Naive thymus-derived CD8-positive, alpha-beta T cell (primary cell): ENCODE measurements at regions not wholly inside any gene's neighbourhood (a gene's known extent, or its start where the extent isn't known, plus 50 kb on each side); places are given as distances from the start of the nearest gene placed in this dataset.

Experiments
- ATAC-seq, 2 donors: fragments of 150-1000 bp; cut with Tn5 transposase in 1 of 2; sonication (Bioruptor Pico), chemical (Tn5 transposase) in 1 of 2; 1 replicate in 1 of 2; 2 replicates in 1 of 2; pipeline ENCODE4 v1.10.0; 2021; ENCODE audit warnings: mild to moderate bottlenecking in 2 of 2, moderate library complexity in 2 of 2
- POLR2A ChIA-PET: fragments of 350-600 bp; sonication (Branson Sonifier 250); formaldehyde crosslinking; loops from one replicate; lab custom pipeline; 2021; ENCODE audit warnings: antibody characterized with exemption; lab: Charles Lee
- DNase-seq, 10 donors: peaks; one replicate each; pipeline versions ENCODE4 v3.0.0 to v3.0.0-alpha.2; 2020 to 2022
- H3K27ac Mint-ChIP-seq, 10 donors: one replicate each; pipeline ENCODE4 v1.8.0; 2020 to 2022; ENCODE audit warnings: mild to moderate bottlenecking in 10 of 10, mixed read lengths in 10 of 10, moderate library complexity in 4 of 10, inconsistent platforms in 1 of 10
- H3K27me3 Mint-ChIP-seq, 5 donors: one replicate each; pipeline ENCODE4 v1.8.0; 2021 to 2022; ENCODE audit warnings: mixed read lengths in 5 of 5
- H3K36me3 Mint-ChIP-seq, 3 donors: one replicate each; pipeline ENCODE4 v1.8.0; 2020 to 2022; ENCODE audit warnings: mixed read lengths in 3 of 3, mild to moderate bottlenecking in 2 of 3, inconsistent platforms in 1 of 3
- H3K4me1 Mint-ChIP-seq, 4 donors: one replicate each; pipeline ENCODE4 v1.8.0; 2021 to 2022; ENCODE audit warnings: mixed read lengths in 4 of 4
- H3K4me3 Mint-ChIP-seq, 10 donors: one replicate each; pipeline ENCODE4 v1.8.0; 2020 to 2022; ENCODE audit warnings: mild to moderate bottlenecking in 10 of 10, mixed read lengths in 10 of 10, moderate library complexity in 6 of 10, inconsistent platforms in 1 of 10
- H3K9me3 Mint-ChIP-seq, 9 donors: one replicate each; pipeline ENCODE4 v1.8.0; 2020 to 2022; ENCODE audit warnings: mixed read lengths in 9 of 9, mild to moderate bottlenecking in 3 of 9, inconsistent platforms in 1 of 9, moderate library complexity in 1 of 9

GRCh38 chrY:12981074-12981473 is 76.4 kb downstream of the DDX3Y start:
- no peak for DNase-seq
- ATAC-seq, result peak in 1 of 2 donors; percentile 12
- POLR2A ChIA-PET, result no interaction called here
- no peaks in the 10 kb centered on the region for H3K9me3 Mint-ChIP-seq
- H3K4me1 Mint-ChIP-seq, result peaks cover 0 to 1% (median 0%) of the 10 kb centered on the region in 4 donors
- no peak overlapping the region for H3K27ac Mint-ChIP-seq
- H3K36me3 Mint-ChIP-seq, result no peaks in the 10 kb centered on the region
- H3K27me3 Mint-ChIP-seq, result peaks cover 0 to 6% (median 2%) of the 10 kb centered on the region in 5 donors
- no peak overlapping the region for H3K4me3 Mint-ChIP-seq

GRCh38 chrY:12982249-12982829 is 77.7 kb downstream of the DDX3Y start:
- Mint-ChIP-seq H3K27me3 (peaks cover 0 to 3% (median 0%) of the 10 kb centered on the region in 5 donors), H3K4me1 (peaks cover 0 to 1% (median 0%) of the 10 kb centered on the region in 4 donors), H3K4me3 (no peak overlapping the region), H3K9me3 (no peaks in the 10 kb centered on the region), H3K27ac (no peak overlapping the region), H3K36me3 (no peaks in the 10 kb centered on the region)
- DNase-seq (no peak), ATAC-seq (peak in 1 of 2 donors; percentile 39)
- POLR2A ChIA-PET, result no interaction called here

- H3K36me3 Mint-ChIP-seq, result no peaks in the 10 kb centered on the region
- no peak overlapping the region for H3K27ac Mint-ChIP-seq
- DNase-seq (no peak), ATAC-seq (no peak)
- H3K4me3 Mint-ChIP-seq, result no peak overlapping the region
- peaks cover 0 to 11% (median 0%) of the 10 kb centered on the region in 9 donors for H3K9me3 Mint-ChIP-seq
- peaks cover 0 to 1% (median 0%) of the 10 kb centered on the region in 4 donors for H3K4me1 Mint-ChIP-seq
- H3K27me3 Mint-ChIP-seq, result peaks cover 0 to 8% (median 1%) of the 10 kb centered on the region in 5 donors
- POLR2A ChIA-PET, result no interaction called here
These were observed 80.1 kb downstream of the DDX3Y start for GRCh38 chrY:12984637-12985344.

- Mint-ChIP-seq H3K4me1 (peaks cover 4 to 9% (median 8%) of the 10 kb centered on the region in 4 donors), H3K36me3 (no peaks in the 10 kb centered on the region), H3K9me3 (no peaks in the 10 kb centered on the region), H3K4me3 (no peak overlapping the region), H3K27me3 (peaks cover 0 to 2% (median 0%) of the 10 kb centered on the region in 5 donors), H3K27ac (no peak overlapping the region)
- ATAC-seq (no peak), DNase-seq (no peak)
- POLR2A ChIA-PET, result no interaction called here
These were observed 112.8 kb downstream of the DDX3Y start for GRCh38 chrY:13017493-13017892.

- H3K27me3 Mint-ChIP-seq, result peaks cover 0 to 2% (median 0%) of the 10 kb centered on the region in 5 donors
- peaks cover 4 to 9% (median 8%) of the 10 kb centered on the region in 4 donors for H3K4me1 Mint-ChIP-seq
- no peaks in the 10 kb centered on the region for H3K36me3 Mint-ChIP-seq
- no peaks in the 10 kb centered on the region for H3K9me3 Mint-ChIP-seq
- H3K27ac Mint-ChIP-seq, result no peak overlapping the region
- POLR2A ChIA-PET, result no interaction called here
- H3K4me3 Mint-ChIP-seq, result no peak overlapping the region
- no peak for ATAC-seq
- DNase-seq, result no peak
These were observed 114.8 kb downstream of the DDX3Y start for GRCh38 chrY:13019486-13019885.

- Mint-ChIP-seq H3K27me3 (peaks cover 0 to 2% (median 0%) of the 10 kb centered on the region in 5 donors), H3K36me3 (no peaks in the 10 kb centered on the region), H3K4me3 (no peak overlapping the region), H3K9me3 (no peaks in the 10 kb centered on the region), H3K4me1 (peaks cover 4 to 9% (median 8%) of the 10 kb centered on the region in 4 donors), H3K27ac (peak overlapping the region in 1 of 10 donors; percentile 13)
- ATAC-seq (no peak), DNase-seq (no peak)
- POLR2A ChIA-PET, result no interaction called here
These were observed 116.2 kb downstream of the DDX3Y start for GRCh38 chrY:13020839-13021238.

- H3K4me1 Mint-ChIP-seq, result peaks cover 0 to 2% (median 0%) of the 10 kb centered on the region in 4 donors
- no peaks in the 10 kb centered on the region for H3K9me3 Mint-ChIP-seq
- peaks cover 0 to 2% (median 1%) of the 10 kb centered on the region in 3 donors for H3K36me3 Mint-ChIP-seq
- POLR2A ChIA-PET, result no interaction called here
- H3K27ac Mint-ChIP-seq, result no peak overlapping the region
- H3K27me3 Mint-ChIP-seq, result peaks cover 0 to 12% (median 0%) of the 10 kb centered on the region in 5 donors
- no peak overlapping the region for H3K4me3 Mint-ChIP-seq
- DNase-seq (no peak), ATAC-seq (no peak)
These were observed 118.9 kb downstream of the DDX3Y start for GRCh38 chrY:13023607-13024006.

- peaks cover 0 to 2% (median 1%) of the 10 kb centered on the region in 3 donors for H3K36me3 Mint-ChIP-seq
- ATAC-seq, result no peak
- POLR2A ChIA-PET, result no interaction called here
- H3K4me3 Mint-ChIP-seq, result no peak overlapping the region
- peaks cover 0 to 15% (median 0%) of the 10 kb centered on the region in 5 donors for H3K27me3 Mint-ChIP-seq
- peaks cover 0 to 5% (median 0%) of the 10 kb centered on the region in 9 donors for H3K9me3 Mint-ChIP-seq
- peaks cover 0 to 2% (median 0%) of the 10 kb centered on the region in 4 donors for H3K4me1 Mint-ChIP-seq
- DNase-seq, result no peak
- H3K27ac Mint-ChIP-seq, result no peak overlapping the region
These were observed 119.8 kb downstream of the DDX3Y start for GRCh38 chrY:13024447-13024846.

- Mint-ChIP-seq H3K36me3 (peaks cover 0 to 5% (median 2%) of the 10 kb centered on the region in 3 donors), H3K4me3 (no peak overlapping the region), H3K27me3 (peaks cover 0 to 21% (median 0%) of the 10 kb centered on the region in 5 donors), H3K4me1 (no peaks in the 10 kb centered on the region), H3K9me3 (peaks cover 0 to 14% (median 0%) of the 10 kb centered on the region in 9 donors), H3K27ac (no peak overlapping the region)
- POLR2A ChIA-PET, result no interaction called here
- ATAC-seq (no peak), DNase-seq (no peak)
These were observed 122.2 kb downstream of the DDX3Y start for GRCh38 chrY:13026906-13027305.

GRCh38 chrY:13040232-13040631 is 135.6 kb downstream of the DDX3Y start:
- H3K4me3 Mint-ChIP-seq, result no peak overlapping the region
- ATAC-seq (no peak), DNase-seq (no peak)
- peaks cover 0 to 4% (median under 1%) of the 10 kb centered on the region in 4 donors for H3K4me1 Mint-ChIP-seq
- peaks cover 0 to 37% (median 1%) of the 10 kb centered on the region in 5 donors for H3K27me3 Mint-ChIP-seq
- H3K36me3 Mint-ChIP-seq, result no peaks in the 10 kb centered on the region
- POLR2A ChIA-PET, result no interaction called here
- H3K27ac Mint-ChIP-seq, result no peak overlapping the region
- peaks cover 0 to 27% (median 4%) of the 10 kb centered on the region in 9 donors for H3K9me3 Mint-ChIP-seq

- Mint-ChIP-seq H3K9me3 (peaks cover 0 to 3% (median 0%) of the 10 kb centered on the region in 9 donors), H3K4me3 (no peak overlapping the region), H3K4me1 (no peaks in the 10 kb centered on the region), H3K27ac (no peak overlapping the region), H3K27me3 (peaks cover 0 to 1% (median 0%) of the 10 kb centered on the region in 5 donors), H3K36me3 (no peaks in the 10 kb centered on the region)
- DNase-seq (no peak), ATAC-seq (no peak)
- POLR2A ChIA-PET, result no interaction called here
These were observed 148.8 kb downstream of the DDX3Y start for GRCh38 chrY:13053501-13053900.

GRCh38 chrY:13066372-13066771 is 161.7 kb downstream of the DDX3Y start:
- no peaks in the 10 kb centered on the region for H3K4me1 Mint-ChIP-seq
- H3K36me3 Mint-ChIP-seq, result peaks cover 0 to 2% (median 0%) of the 10 kb centered on the region in 3 donors
- ATAC-seq (no peak), DNase-seq (no peak)
- no peak overlapping the region for H3K27ac Mint-ChIP-seq
- peaks cover 0 to 9% (median 0%) of the 10 kb centered on the region in 5 donors for H3K27me3 Mint-ChIP-seq
- no peak overlapping the region for H3K4me3 Mint-ChIP-seq
- no peaks in the 10 kb centered on the region for H3K9me3 Mint-ChIP-seq
- POLR2A ChIA-PET, result no interaction called here

- peaks cover 0 to 13% (median 0%) of the 10 kb centered on the region in 9 donors for H3K9me3 Mint-ChIP-seq
- POLR2A ChIA-PET, result no interaction called here
- H3K4me3 Mint-ChIP-seq, result no peak overlapping the region
- peaks cover 0 to 14% (median 0%) of the 10 kb centered on the region in 5 donors for H3K27me3 Mint-ChIP-seq
- no peaks in the 10 kb centered on the region for H3K4me1 Mint-ChIP-seq
- H3K27ac Mint-ChIP-seq, result no peak overlapping the region
- DNase-seq (no peak), ATAC-seq (no peak)
- H3K36me3 Mint-ChIP-seq, result peaks cover 0 to 2% (median 0%) of the 10 kb centered on the region in 3 donors
These were observed 164.0 kb downstream of the DDX3Y start for GRCh38 chrY:13068696-13069095.
